ENCODE measurements at regions not wholly inside any gene's neighbourhood (a gene's known extent, or its start where the extent isn't known, plus 50 kb on each side); places are given as distances from the start of the nearest gene placed in this dataset.

DNA sequence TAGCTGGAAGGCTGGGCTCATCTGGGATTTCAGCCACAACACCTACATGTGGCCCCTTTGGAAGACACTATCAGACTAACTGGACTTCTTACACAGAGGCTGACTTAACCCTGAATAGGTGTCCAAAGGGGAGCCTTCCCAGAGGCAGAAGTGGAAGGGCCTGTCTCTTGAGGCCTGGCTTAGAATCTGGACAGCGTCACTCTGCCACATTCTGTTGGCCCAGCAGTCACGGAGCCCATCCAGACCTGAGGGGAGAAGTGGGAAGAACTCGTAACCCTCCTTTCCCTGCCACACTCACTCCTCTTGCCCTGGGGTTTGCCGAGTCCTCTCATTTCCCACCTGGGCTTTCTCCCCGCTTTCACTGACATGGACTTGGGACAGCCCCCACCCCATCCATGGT lies 170.5 kb downstream of the C16orf95 start:
- TF ChIP-seq, protein P1, sequence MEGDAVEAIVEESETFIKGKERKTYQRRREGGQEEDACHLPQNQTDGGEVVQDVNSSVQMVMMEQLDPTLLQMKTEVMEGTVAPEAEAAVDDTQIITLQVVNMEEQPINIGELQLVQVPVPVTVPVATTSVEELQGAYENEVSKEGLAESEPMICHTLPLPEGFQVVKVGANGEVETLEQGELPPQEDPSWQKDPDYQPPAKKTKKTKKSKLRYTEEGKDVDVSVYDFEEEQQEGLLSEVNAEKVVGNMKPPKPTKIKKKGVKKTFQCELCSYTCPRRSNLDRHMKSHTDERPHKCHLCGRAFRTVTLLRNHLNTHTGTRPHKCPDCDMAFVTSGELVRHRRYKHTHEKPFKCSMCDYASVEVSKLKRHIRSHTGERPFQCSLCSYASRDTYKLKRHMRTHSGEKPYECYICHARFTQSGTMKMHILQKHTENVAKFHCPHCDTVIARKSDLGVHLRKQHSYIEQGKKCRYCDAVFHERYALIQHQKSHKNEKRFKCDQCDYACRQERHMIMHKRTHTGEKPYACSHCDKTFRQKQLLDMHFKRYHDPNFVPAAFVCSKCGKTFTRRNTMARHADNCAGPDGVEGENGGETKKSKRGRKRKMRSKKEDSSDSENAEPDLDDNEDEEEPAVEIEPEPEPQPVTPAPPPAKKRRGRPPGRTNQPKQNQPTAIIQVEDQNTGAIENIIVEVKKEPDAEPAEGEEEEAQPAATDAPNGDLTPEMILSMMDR (conservative IDR thresholded peaks at IDR 0.05; ENCODE audit: low read depth, low read length): no peak
- no peak for TF ChIP-seq EZH2 (IDR thresholded peaks at IDR 0.05; ENCODE audit: borderline replicate concordance, low read depth, low read length, poor library complexity, severe bottlenecking)
